ENCODE measurements at regions not wholly inside any gene's neighbourhood (a gene's known extent, or its start where the extent isn't known, plus 50 kb on each side); places are given as distances from the start of the nearest gene placed in this dataset.
A peak's percentile ranks its signal among the peaks of the same experiment; 100 is the strongest.

GRCh38 chr2:147550995-147551731 lies 293.7 kb upstream of the ACVR2A start:
- TF ChIP-seq CTCF (IDR thresholded peaks at IDR 0.05): no peak
- no peak for DNase-seq (ENCODE audit: low spot score)
- H3K4me3 Mint-ChIP-seq (ENCODE audit: unreplicated experiment): no peak overlapping the region
- H3K9me3 Mint-ChIP-seq (ENCODE audit: low read depth): peaks cover 4% of the 10 kb centered on the region
- H3K36me3 Mint-ChIP-seq (ENCODE audit: low read depth): no peaks in the 10 kb centered on the region
- no peak overlapping the region for H3K27ac Mint-ChIP-seq (ENCODE audit: unreplicated experiment)
- peaks cover 26% of the 10 kb centered on the region for H3K4me1 Mint-ChIP-seq (ENCODE audit: low read depth)
- no peaks in the 10 kb centered on the region for H3K27me3 Mint-ChIP-seq (ENCODE audit: low read depth)

GRCh38 chr2:147549054-147549453 lies 295.8 kb upstream of the ACVR2A start:
- H3K4me1 Mint-ChIP-seq (ENCODE audit: low read depth): peaks cover 29% of the 10 kb centered on the region
- H3K4me3 Mint-ChIP-seq (ENCODE audit: unreplicated experiment): no peak overlapping the region
- no peak for DNase-seq (ENCODE audit: low spot score)
- no peak overlapping the region for H3K27ac Mint-ChIP-seq (ENCODE audit: unreplicated experiment)
- no peaks in the 10 kb centered on the region for H3K36me3 Mint-ChIP-seq (ENCODE audit: low read depth)
- TF ChIP-seq CTCF (IDR thresholded peaks at IDR 0.05): no peak
- peaks cover 7% of the 10 kb centered on the region for H3K9me3 Mint-ChIP-seq (ENCODE audit: low read depth)
- no peaks in the 10 kb centered on the region for H3K27me3 Mint-ChIP-seq (ENCODE audit: low read depth)

GRCh38 chr2:147548451-147548850 lies 296.4 kb upstream of the ACVR2A start:
- no peaks in the 10 kb centered on the region for H3K27me3 Mint-ChIP-seq (ENCODE audit: low read depth)
- no peak overlapping the region for H3K27ac Mint-ChIP-seq (ENCODE audit: unreplicated experiment)
- DNase-seq (ENCODE audit: low spot score): no peak
- TF ChIP-seq CTCF (IDR thresholded peaks at IDR 0.05): no peak
- peaks cover 29% of the 10 kb centered on the region for H3K4me1 Mint-ChIP-seq (ENCODE audit: low read depth)
- no peaks in the 10 kb centered on the region for H3K36me3 Mint-ChIP-seq (ENCODE audit: low read depth)
- H3K9me3 Mint-ChIP-seq (ENCODE audit: low read depth): peaks cover 7% of the 10 kb centered on the region
- no peak overlapping the region for H3K4me3 Mint-ChIP-seq (ENCODE audit: unreplicated experiment)

- DNase-seq (ENCODE audit: low spot score): no peak
These were observed 297.4 kb upstream of the ACVR2A start for GRCh38 chr2:147547440-147547839.

GRCh38 chr2:147546109-147546508 lies 298.7 kb upstream of the ACVR2A start:
- TF ChIP-seq CTCF (IDR thresholded peaks at IDR 0.05): no peak
- no peak for DNase-seq (ENCODE audit: low spot score)
- H3K4me3 Mint-ChIP-seq (ENCODE audit: unreplicated experiment): no peak overlapping the region
- peaks cover 2% of the 10 kb centered on the region for H3K36me3 Mint-ChIP-seq (ENCODE audit: low read depth)
- peaks cover 36% of the 10 kb centered on the region for H3K4me1 Mint-ChIP-seq (ENCODE audit: low read depth)
- peaks cover 7% of the 10 kb centered on the region for H3K9me3 Mint-ChIP-seq (ENCODE audit: low read depth)
- no peaks in the 10 kb centered on the region for H3K27me3 Mint-ChIP-seq (ENCODE audit: low read depth)
- H3K27ac Mint-ChIP-seq (ENCODE audit: unreplicated experiment): peak overlapping the region; percentile 60

More at GRCh38 chr2:147547440-147547839, 297.4 kb upstream of the ACVR2A start:
- Mint-ChIP-seq H3K36me3 (ENCODE audit: low read depth) (no peaks in the 10 kb centered on the region), H3K27ac (ENCODE audit: unreplicated experiment) (peak overlapping the region; percentile 53), H3K9me3 (ENCODE audit: low read depth) (peaks cover 7% of the 10 kb centered on the region), H3K4me1 (ENCODE audit: low read depth) (peaks cover 36% of the 10 kb centered on the region), H3K27me3 (ENCODE audit: low read depth) (no peaks in the 10 kb centered on the region), H3K4me3 (ENCODE audit: unreplicated experiment) (no peak overlapping the region)
- TF ChIP-seq CTCF (IDR thresholded peaks at IDR 0.05): no peak
